Naive B cell (primary cell): ENCODE measurements at regions not wholly inside any gene's neighbourhood (a gene's known extent, or its start where the extent isn't known, plus 50 kb on each side); places are given as distances from the start of the nearest gene placed in this dataset.

ENCODE experiments used
- ATAC-seq, 2 donors: fragments of 150-1000 bp; cut with Tn5 transposase; 2 replicates each; pipeline ENCODE4 v1.10.0; 2021; ENCODE audit warnings: low read depth in 2 of 2, mild to moderate bottlenecking in 2 of 2, moderate library complexity in 2 of 2
- DNase-seq: peaks from one replicate; pipeline ENCODE4 v3.0.0; 2022
- H3K27ac Mint-ChIP-seq, 6 donors: one replicate each; pipeline ENCODE4 v1.8.0; 2020 to 2022; ENCODE audit warnings: mild to moderate bottlenecking in 6 of 6, mixed read lengths in 6 of 6, moderate library complexity in 5 of 6, inconsistent platforms in 2 of 6
- H3K27me3 Mint-ChIP-seq, 3 donors: one replicate each; pipeline ENCODE4 v1.8.0; 2021 to 2022; ENCODE audit warnings: mixed read lengths in 3 of 3, mild to moderate bottlenecking in 1 of 3
- H3K36me3 Mint-ChIP-seq, 2 donors: one replicate each; pipeline ENCODE4 v1.8.0; 2020 to 2022; ENCODE audit warnings: mixed read lengths in 2 of 2, inconsistent platforms in 1 of 2, mild to moderate bottlenecking in 1 of 2
- H3K4me1 Mint-ChIP-seq, 3 donors: one replicate each; pipeline ENCODE4 v1.8.0; 2020 to 2022; ENCODE audit warnings: mixed read lengths in 3 of 3, inconsistent platforms in 1 of 3, mild to moderate bottlenecking in 1 of 3, moderate library complexity in 1 of 3
- H3K4me3 Mint-ChIP-seq, 8 donors: one replicate each; pipeline ENCODE4 v1.8.0; 2020 to 2022; ENCODE audit warnings: mild to moderate bottlenecking in 8 of 8, mixed read lengths in 8 of 8, moderate library complexity in 8 of 8, inconsistent platforms in 2 of 8
- H3K9me3 Mint-ChIP-seq, 7 donors: one replicate each; pipeline ENCODE4 v1.8.0; 2020 to 2022; ENCODE audit warnings: mixed read lengths in 7 of 7, mild to moderate bottlenecking in 5 of 7, inconsistent platforms in 2 of 7, moderate library complexity in 1 of 7

DNA sequence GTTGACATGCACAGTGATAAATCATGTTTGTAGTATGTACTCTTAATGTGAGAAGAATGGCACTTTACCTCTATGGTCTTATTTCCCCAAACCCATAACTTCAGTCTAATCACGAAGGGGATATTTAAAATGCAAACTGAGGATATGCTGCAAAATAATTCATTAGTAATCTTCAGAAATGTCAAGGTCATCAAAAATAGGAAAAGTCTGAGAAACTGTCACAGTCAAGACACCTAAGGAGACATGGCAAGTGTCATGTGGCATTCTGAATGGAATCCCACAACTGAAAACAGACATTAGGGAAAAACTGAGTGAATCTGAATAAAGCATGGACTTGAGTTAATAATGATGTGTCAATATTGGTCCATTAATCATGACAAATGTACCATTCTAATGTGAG lies 605.5 kb upstream of the ANKRD30A start:
- Mint-ChIP-seq H3K4me1 (no peaks in the 10 kb centered on the region), H3K4me3 (no peak overlapping the region), H3K27ac (no peak overlapping the region), H3K9me3 (peaks cover 0 to 25% (median 12%) of the 10 kb centered on the region in 7 donors), H3K36me3 (peaks cover 0 to 10% of the 10 kb centered on the region in 2 donors), H3K27me3 (no peaks in the 10 kb centered on the region)
- ATAC-seq: no peak
- no peak for DNase-seq

DNA sequence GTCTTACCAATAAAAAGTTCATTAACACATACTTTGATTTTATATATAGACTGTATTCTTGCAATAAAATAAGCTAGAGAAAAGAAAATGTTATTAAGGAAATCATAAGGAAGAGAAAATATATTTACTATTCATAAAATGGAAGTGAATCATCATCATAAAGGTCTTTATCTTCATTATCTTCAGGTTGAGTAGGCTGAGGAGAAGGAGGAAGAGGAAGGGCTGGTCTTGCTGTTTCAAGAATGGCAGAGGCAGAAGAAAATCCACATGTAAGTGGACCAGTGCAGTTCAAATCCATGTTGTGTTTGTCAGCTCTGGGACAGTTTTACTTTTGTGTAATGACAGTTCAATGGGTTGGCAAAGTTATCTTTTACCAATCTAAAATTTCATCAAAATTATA lies 609.1 kb upstream of the ANKRD30A start:
- no peak for DNase-seq
- peaks cover 5 to 7% (median 6%) of the 10 kb centered on the region in 3 donors for H3K4me1 Mint-ChIP-seq
- H3K9me3 Mint-ChIP-seq: peaks cover 0 to 25% (median 12%) of the 10 kb centered on the region in 7 donors
- H3K27ac Mint-ChIP-seq: peak overlapping the region in 1 of 6 donors; percentile 8
- H3K27me3 Mint-ChIP-seq: peaks cover 0 to 4% (median 0%) of the 10 kb centered on the region in 3 donors
- peaks cover 0 to 10% of the 10 kb centered on the region in 2 donors for H3K36me3 Mint-ChIP-seq
- H3K4me3 Mint-ChIP-seq: no peak overlapping the region
- ATAC-seq: no peak

DNA sequence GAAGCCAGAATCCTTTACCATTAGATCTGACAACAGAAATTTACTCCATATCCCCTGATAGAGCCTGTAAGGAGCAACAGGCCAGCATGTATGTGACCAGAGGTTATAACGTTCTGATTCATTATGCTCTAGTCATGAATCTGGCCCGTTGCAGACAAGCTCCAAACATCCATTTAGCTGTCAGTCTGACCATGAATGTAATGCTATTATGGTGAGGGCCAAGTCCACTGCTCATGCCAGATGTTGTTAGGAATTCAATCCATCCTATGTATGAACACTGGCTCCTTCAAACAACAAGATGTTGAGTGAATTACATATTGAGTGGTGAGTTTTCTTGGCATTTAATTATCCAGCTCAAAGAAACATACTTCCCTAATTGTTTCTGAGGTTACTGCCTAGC lies 610.1 kb upstream of the ANKRD30A start:
- DNase-seq: no peak
- Mint-ChIP-seq H3K36me3 (peaks cover 0 to 10% of the 10 kb centered on the region in 2 donors), H3K27me3 (peaks cover 0 to 4% (median 0%) of the 10 kb centered on the region in 3 donors), H3K4me1 (peaks cover 5 to 7% (median 6%) of the 10 kb centered on the region in 3 donors), H3K27ac (no peak overlapping the region), H3K9me3 (peaks cover 0 to 25% (median 12%) of the 10 kb centered on the region in 7 donors), H3K4me3 (no peak overlapping the region)
- no peak for ATAC-seq

DNA sequence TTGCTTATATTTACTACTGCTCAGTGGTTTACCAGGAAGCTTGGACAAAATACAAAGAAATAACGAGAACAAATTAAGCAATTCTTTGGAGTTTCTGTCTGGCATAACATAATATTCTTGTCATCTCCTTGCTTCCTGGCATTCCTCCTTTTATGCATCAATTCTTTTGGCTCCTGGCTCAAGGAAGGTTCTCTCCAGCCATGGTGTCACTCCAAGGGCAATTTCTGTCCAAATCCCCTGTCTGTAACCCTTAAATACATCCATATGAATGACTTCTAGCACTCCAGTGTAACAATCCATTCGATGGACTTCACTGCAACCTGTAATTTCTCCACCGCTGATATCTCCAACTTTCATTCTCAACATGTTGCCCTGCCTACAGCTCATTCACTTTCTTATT lies 617.7 kb upstream of the ANKRD30A start:
- DNase-seq (no peak), ATAC-seq (no peak)
- H3K4me1 Mint-ChIP-seq: no peaks in the 10 kb centered on the region
- H3K9me3 Mint-ChIP-seq: peaks cover 0 to 5% (median 3%) of the 10 kb centered on the region in 7 donors
- H3K4me3 Mint-ChIP-seq: no peak overlapping the region
- peaks cover 5 to 14% (median 6%) of the 10 kb centered on the region in 3 donors for H3K27me3 Mint-ChIP-seq
- H3K36me3 Mint-ChIP-seq: peaks cover 0 to 6% of the 10 kb centered on the region in 2 donors
- H3K27ac Mint-ChIP-seq: no peak overlapping the region

DNA sequence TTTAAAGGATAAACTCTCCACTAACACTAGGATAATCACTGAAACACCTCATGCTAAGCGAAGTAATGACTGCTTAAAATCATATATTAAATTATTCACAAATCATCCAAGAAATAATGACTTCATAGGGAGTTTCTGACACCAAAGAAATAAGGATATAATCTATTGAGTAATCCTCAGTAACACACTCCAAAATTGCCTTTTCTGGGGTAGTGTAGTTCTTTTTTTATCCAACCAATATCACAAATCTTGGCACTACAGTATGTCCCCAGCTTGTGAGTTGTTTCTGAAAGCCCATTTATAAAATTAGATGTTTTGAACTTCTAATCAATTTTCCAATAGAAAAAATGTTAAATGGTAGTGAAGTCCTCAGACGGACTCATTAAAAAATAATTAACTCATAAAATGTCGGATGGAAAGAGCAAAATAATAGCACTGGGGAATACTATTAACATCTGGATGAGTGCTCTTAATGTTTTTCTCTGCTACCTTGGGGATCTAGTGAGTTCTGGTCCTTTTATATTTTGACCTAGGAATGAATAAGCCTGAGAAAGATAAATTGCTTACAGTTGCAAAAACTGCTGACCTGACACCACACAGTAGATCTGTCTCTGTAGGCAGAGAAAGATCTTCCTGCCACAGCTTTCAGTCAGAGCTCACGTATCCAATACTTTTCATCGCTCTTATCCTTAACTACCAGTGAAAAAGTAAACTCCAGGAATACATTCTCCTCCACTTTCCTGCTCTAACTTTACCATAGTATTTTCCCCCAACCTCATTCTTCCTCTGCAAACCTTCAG lies 618.5 kb upstream of the ANKRD30A start:
- Mint-ChIP-seq H3K4me1 (no peaks in the 10 kb centered on the region), H3K4me3 (no peak overlapping the region), H3K27me3 (peaks cover 5 to 16% (median 6%) of the 10 kb centered on the region in 3 donors), H3K27ac (no peak overlapping the region), H3K9me3 (peaks cover 0 to 5% (median 3%) of the 10 kb centered on the region in 7 donors), H3K36me3 (peaks cover 0 to 8% of the 10 kb centered on the region in 2 donors)
- ATAC-seq (no peak), DNase-seq (no peak)

DNA sequence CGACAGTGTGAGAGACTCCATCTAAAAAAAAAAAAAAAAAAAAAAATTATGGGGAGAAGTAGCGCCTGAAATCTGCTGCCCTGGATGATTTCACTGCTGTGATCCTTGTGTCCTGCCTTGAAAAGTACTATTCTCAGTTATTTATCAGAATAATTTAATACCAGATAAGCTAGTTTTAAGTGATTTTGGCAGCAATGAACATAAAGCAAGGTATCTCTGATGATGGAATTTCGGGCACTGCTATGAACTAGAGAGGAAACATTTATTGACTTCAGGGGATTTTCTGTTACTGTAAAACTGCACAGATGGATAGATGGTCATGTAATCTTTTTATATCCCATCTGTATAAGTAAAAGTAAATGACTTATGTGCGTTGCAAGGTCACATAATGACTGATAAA lies 619.1 kb upstream of the ANKRD30A start:
- Mint-ChIP-seq H3K27me3 (peaks cover 5 to 16% (median 6%) of the 10 kb centered on the region in 3 donors), H3K27ac (no peak overlapping the region), H3K4me3 (no peak overlapping the region), H3K36me3 (peaks cover 0 to 8% of the 10 kb centered on the region in 2 donors), H3K9me3 (peaks cover 0 to 5% (median 3%) of the 10 kb centered on the region in 7 donors), H3K4me1 (peaks cover 0 to 3% (median 3%) of the 10 kb centered on the region in 3 donors)
- DNase-seq (no peak), ATAC-seq (no peak)

DNA sequence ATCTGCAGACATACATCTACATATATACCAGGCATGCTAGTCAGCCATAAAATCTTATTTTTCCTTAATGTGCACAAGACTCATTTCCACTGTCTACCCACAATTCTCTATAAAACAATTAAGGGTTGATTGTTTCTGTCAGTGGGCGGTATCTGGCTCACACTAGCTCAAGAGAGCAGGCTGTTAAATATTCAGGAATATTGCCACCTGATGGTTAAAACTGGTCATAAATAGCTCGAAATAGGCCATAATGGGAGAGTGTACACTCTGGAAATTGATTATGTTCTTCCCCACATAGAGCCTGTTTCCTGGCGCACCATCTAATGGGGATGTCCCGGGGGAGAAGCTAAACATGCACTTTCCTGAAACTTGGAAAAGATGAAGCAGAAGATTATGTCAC lies 620.6 kb upstream of the ANKRD30A start:
- ATAC-seq (no peak), DNase-seq (no peak)
- Mint-ChIP-seq H3K9me3 (peaks cover 0 to 5% (median 3%) of the 10 kb centered on the region in 7 donors), H3K4me3 (no peak overlapping the region), H3K27me3 (peaks cover 5 to 16% (median 6%) of the 10 kb centered on the region in 3 donors), H3K27ac (no peak overlapping the region), H3K4me1 (peaks cover under 1 to 9% (median 7%) of the 10 kb centered on the region in 3 donors), H3K36me3 (peaks cover 0 to 8% of the 10 kb centered on the region in 2 donors)

DNA sequence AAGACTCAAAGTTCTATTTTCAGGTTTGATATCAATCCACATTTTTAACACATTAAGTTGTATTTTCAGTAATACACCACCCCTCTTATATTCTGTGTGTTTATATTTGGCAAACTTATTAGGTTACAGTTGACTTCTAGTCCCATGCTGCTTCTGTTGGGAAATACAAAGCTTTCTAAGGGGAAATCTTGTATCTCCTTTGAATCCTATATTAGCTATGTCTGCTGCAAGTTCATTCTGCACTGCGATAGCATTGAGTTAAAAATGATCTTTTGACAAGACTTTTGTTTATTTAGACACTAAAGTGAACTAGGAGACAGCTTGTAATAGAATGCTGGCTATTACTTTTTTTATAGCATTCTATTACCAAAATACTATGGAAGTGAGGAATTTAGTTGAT lies 625.1 kb upstream of the ANKRD30A start:
- H3K36me3 Mint-ChIP-seq: peaks cover 0 to 8% of the 10 kb centered on the region in 2 donors
- peak overlapping the region in 1 of 6 donors; percentile 21 for H3K27ac Mint-ChIP-seq
- H3K27me3 Mint-ChIP-seq: peaks cover 0 to 9% (median 7%) of the 10 kb centered on the region in 3 donors
- peaks cover 0 to 9% (median 0%) of the 10 kb centered on the region in 7 donors for H3K9me3 Mint-ChIP-seq
- no peak for DNase-seq
- no peak for ATAC-seq
- no peak overlapping the region for H3K4me3 Mint-ChIP-seq
- peaks cover 4 to 12% (median 11%) of the 10 kb centered on the region in 3 donors for H3K4me1 Mint-ChIP-seq

DNA sequence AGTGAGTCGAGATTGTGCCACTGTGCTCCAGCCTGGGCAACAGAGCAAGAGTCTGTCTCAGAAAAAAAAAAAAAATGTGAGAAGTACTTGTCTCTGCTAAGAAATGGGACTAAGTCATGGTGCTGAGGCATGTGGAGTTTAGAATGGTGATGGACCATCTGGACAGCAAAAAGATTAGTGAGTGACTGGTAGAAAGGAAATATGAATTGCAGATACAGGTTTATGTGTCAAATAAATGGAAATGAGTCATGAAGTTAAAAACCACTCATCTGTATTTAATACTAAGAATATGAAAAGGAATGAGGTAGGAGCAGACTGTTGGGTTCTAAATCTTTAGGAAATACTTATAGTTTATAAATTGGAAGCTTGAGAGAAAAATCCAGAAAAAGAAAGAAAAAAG lies 625.7 kb upstream of the ANKRD30A start:
- Mint-ChIP-seq H3K4me3 (no peak overlapping the region), H3K4me1 (peaks cover 4 to 12% (median 11%) of the 10 kb centered on the region in 3 donors), H3K27me3 (peaks cover 0 to 9% (median 7%) of the 10 kb centered on the region in 3 donors), H3K27ac (peak overlapping the region in 1 of 6 donors; percentile 21), H3K36me3 (peaks cover 0 to 8% of the 10 kb centered on the region in 2 donors), H3K9me3 (peaks cover 0 to 9% (median 0%) of the 10 kb centered on the region in 7 donors)
- no peak for ATAC-seq
- no peak for DNase-seq

DNA sequence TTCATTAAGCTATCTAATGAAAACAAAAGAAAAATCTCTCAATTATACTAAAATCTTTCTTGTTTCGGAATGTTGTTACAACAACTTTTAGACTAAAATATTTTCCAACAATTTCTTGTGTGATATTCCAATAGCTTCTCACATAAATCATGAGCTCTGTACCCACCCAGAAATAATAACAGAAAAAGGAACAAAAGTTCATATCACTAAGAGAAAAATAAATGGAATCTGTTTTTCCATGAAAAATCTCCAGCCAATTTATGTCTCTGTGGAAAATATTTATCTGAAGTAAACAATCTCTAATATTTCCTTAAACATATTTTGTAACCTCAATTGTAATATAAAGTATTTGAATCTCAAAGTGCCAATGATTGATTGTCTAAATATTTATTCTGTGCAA lies 628.6 kb upstream of the ANKRD30A start:
- peaks cover 4 to 12% (median 11%) of the 10 kb centered on the region in 3 donors for H3K4me1 Mint-ChIP-seq
- H3K9me3 Mint-ChIP-seq: peaks cover 0 to 4% (median 0%) of the 10 kb centered on the region in 7 donors
- no peak overlapping the region for H3K27ac Mint-ChIP-seq
- no peaks in the 10 kb centered on the region for H3K36me3 Mint-ChIP-seq
- H3K4me3 Mint-ChIP-seq: no peak overlapping the region
- ATAC-seq (no peak), DNase-seq (no peak)
- H3K27me3 Mint-ChIP-seq: peaks cover 0 to 9% (median 0%) of the 10 kb centered on the region in 3 donors

DNA sequence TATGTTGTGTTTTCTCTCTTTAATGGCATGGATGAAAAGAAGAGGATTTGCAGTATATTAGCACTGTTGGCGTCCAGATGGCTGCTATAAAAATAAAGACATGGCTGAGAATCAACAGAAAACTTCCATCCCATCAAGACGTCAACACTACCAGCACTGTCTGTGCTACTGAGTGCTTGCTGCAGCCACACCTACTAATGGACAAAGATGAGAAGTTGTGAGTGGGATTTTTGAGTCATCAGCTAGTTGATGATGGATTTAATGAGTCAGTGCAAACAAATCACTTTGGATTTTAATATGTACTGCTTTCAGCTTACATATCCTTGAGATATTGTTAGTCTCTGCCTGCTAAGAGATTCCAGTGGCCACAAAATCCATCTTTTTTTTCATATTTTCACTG lies 631.0 kb upstream of the ANKRD30A start:
- Mint-ChIP-seq H3K4me3 (no peak overlapping the region), H3K36me3 (no peaks in the 10 kb centered on the region), H3K27ac (no peak overlapping the region), H3K4me1 (no peaks in the 10 kb centered on the region), H3K9me3 (peaks cover 0 to 4% (median 0%) of the 10 kb centered on the region in 7 donors), H3K27me3 (peaks cover 0 to 9% (median 0%) of the 10 kb centered on the region in 3 donors)
- ATAC-seq (no peak), DNase-seq (no peak)

DNA sequence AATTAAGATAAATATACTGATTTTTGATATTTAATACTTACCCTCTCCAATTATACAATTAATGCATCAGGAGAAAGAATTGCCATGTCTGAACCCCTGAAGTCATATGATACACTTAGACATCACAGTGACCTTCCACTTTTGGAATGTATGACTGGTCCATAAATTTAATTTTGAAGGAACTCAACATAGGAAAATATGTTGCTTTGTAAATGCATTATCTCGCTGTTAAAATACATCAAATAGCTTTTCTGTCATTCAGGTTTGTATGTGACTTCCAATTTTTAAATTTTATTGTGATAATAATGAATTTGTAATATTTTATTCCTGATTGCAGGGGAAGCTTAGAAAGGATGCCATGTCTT lies 631.9 kb upstream of the ANKRD30A start:
- ATAC-seq (no peak), DNase-seq (no peak)
- Mint-ChIP-seq H3K4me3 (no peak overlapping the region), H3K36me3 (no peaks in the 10 kb centered on the region), H3K4me1 (no peaks in the 10 kb centered on the region), H3K27me3 (peaks cover 0 to 9% (median 0%) of the 10 kb centered on the region in 3 donors), H3K27ac (no peak overlapping the region), H3K9me3 (peaks cover 0 to 4% (median 0%) of the 10 kb centered on the region in 7 donors)

DNA sequence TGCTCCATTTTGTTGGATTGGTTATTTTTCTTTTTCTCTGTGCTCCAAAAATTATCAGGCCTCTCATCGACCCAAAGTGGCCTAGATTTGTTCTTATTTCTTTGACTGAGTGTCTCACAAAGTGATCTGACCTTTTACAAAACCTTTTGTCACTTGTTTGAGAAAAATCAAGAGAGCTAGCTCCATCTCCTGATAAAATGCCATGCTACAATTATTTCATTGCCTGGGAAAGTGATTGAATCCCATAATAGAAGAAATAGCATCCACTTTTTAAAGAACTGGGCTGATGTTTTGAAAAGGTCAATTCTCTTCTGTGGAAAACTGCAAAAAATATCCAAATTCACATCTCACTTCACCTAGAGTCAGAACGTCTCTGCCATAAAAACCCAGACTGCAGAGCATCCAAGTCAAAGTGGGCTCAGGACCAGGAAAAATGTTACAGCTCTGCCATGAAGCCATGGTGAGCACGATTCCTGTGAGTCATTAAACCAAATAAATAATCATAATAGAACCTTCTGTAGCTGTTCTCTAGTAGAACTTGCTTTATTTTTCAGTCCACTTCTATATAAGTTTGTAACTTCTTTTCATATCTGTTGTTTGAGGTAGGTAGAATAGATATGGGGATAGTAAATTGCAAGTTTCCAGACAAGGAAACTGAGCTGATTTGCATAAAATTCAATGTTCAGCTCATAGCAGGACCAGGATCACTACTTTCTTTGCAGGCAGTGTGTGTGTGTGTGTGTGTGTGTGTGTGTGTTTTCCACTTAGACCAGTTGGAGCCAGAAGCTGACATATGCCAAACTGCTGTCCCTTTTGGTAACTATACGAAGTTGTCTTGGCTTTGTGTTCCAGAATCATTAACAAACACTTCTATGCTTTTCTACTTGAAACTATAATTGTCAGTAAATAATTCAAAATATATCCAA lies 632.5 kb upstream of the ANKRD30A start:
- no peaks in the 10 kb centered on the region for H3K36me3 Mint-ChIP-seq
- no peak overlapping the region for H3K4me3 Mint-ChIP-seq
- ATAC-seq (no peak), DNase-seq (no peak)
- no peak overlapping the region for H3K27ac Mint-ChIP-seq
- peaks cover 0 to 3% (median 0%) of the 10 kb centered on the region in 7 donors for H3K9me3 Mint-ChIP-seq
- H3K4me1 Mint-ChIP-seq: no peaks in the 10 kb centered on the region
- peaks cover 0 to 8% (median 0%) of the 10 kb centered on the region in 3 donors for H3K27me3 Mint-ChIP-seq
